Uterus (tissue), 2 donors: ENCODE measurements at regions not wholly inside any gene's neighbourhood (a gene's known extent, or its start where the extent isn't known, plus 50 kb on each side); places are given as distances from the start of the nearest gene placed in this dataset.

Source experiments
- CTCF ChIP-seq, 4 experiments: fragments of 200-600 bp in 2 of 4; fragments of 450-650 bp in 2 of 4; sonication (generic) in 2 of 4; IDR thresholded peaks; one replicate each; pipeline ENCODE4 v1.5.1; 2016 to 2019; ENCODE audit warnings: antibody characterized with exemption in 4 of 4, mild to moderate bottlenecking in 2 of 4, moderate library complexity in 1 of 4
- POLR2A ChIP-seq, 2 donors: fragments of 450-650 bp; IDR thresholded peaks; one replicate each; pipeline ENCODE4 v1.6.1; 2016; ENCODE audit warnings: antibody characterized with exemption in 2 of 2, mild to moderate bottlenecking in 1 of 2, moderate library complexity in 1 of 2

GRCh38 chr3:111282024-111282423, 210.4 kb downstream of the NECTIN3 start:
- no peak for TF ChIP-seq POLR2A (IDR thresholded peaks at IDR 0.05)
- TF ChIP-seq CTCF (IDR thresholded peaks at IDR 0.05): no peak
